Astrocyte of the spinal cord (primary cell): ENCODE measurements at regions not wholly inside any gene's neighbourhood (a gene's known extent, or its start where the extent isn't known, plus 50 kb on each side); places are given as distances from the start of the nearest gene placed in this dataset.

Experiments used
- DNase-seq: peaks from one replicate; pipeline ENCODE4 v3.0.0; 2011; ENCODE audit warnings: low read depth, low spot score
- H3K4me3 ChIP-seq: 2 replicates; pipeline ENCODE4 v1.5.1; 2011; ENCODE audit warnings: low read depth, mild to moderate bottlenecking, low read length, moderate library complexity
- CTCF ChIP-seq: IDR thresholded peaks from 2 replicates; pipeline ENCODE4 v1.5.1; 2012; ENCODE audit warnings: low read depth, mild to moderate bottlenecking, low read length, inconsistent platforms
- in situ Hi-C: cut with HindIII; loops from 2 replicates; pipeline ENCODE4 v1.10.0; 2017; ENCODE audit warnings: low sequenced_read_pairs

DNA sequence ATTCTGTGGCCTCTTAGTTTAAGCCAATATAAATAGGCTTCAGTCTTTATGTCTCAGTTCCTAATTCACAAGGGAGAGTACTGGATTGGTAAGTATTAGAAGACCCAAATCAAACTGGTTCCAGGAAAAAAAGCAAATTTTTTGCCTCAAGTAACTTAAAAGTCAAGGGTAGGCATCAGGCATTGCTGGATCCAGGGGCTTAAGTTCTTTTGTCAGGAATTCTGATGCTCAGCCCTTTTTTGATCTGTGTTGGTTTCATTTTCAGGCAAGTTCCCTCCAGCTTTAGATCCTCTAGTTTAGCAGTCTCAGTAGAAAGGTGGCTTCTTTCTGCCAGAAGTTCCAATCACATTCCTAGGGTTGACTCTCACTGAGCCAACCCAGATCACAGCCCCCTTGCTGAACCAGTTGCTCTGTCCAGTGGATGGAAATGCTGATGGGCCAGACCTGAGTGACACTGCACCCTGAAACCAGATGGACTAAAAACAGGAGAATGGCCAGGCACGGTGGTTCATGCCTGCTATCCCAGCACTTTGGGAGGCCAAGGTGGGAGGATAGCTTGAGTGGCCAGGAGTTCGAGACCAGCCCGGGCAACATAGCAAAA, 253.5 kb downstream of the SHQ1 start:
- no peak for TF ChIP-seq CTCF
- no peak for DNase-seq
- H3K4me3 ChIP-seq = no peak overlapping the region
- in situ Hi-C loops = no loop called here

DNA sequence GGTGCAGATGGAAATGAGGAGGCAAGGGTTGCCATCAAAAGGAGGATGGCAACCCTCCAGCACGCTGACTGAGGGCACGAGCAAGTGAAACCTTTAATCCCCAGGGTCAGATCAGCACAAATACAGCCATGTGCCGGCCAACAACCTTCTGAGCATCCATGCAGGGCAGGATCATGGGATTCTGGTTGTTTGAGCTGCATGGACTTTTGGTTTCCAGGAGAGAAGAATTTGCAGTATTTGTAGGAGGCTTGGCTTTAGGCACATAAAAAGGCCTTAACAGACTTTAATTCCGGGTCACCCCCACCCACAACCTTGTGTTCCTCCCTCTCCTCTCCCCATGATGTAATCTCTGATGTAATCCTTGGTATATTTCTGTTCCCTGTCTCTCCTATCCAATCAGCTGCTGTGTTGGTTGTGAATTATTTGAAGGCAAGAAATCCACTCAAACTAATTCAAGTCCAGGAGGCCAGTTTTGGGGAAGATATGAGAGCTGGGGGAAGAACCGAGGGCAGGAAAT, 254.3 kb downstream of the SHQ1 start:
- H3K4me3 ChIP-seq = no peak overlapping the region
- in situ Hi-C loops = no loop called here
- peak; percentile 12 for DNase-seq
- no peak for TF ChIP-seq CTCF

- no peak for TF ChIP-seq CTCF
- DNase-seq = peak; percentile 82
- no peak overlapping the region for H3K4me3 ChIP-seq
- in situ Hi-C loops = no loop called here
These were observed 256.5 kb downstream of the SHQ1 start for GRCh38 chr3:72591522-72592421.

DNA sequence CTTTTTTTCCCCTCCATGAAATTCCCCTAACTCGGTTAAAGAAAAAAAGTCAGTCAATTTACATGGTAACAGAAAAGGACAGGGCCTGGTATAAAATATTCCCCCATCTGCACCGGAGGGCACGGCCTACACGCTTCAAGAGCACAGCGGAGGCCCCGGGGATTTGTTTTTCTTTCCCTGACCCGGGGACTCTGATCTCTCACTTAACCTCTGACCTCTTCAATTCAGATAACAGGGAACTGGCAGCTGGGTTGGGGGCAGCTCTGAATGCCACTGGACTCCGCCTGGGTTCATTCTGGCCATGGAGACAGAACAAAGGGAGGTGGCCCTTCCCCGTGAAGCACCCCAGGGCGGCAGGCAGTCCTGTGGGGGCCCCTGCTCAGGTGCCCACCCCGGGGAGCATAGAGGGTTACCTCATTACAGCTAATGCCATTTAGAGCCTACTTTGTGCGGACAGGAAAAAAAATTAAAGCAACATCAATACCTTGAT, 257.5 kb downstream of the SHQ1 start:
- in situ Hi-C loops = no loop called here
- TF ChIP-seq CTCF = no peak
- DNase-seq = no peak
- no peak overlapping the region for H3K4me3 ChIP-seq

DNA sequence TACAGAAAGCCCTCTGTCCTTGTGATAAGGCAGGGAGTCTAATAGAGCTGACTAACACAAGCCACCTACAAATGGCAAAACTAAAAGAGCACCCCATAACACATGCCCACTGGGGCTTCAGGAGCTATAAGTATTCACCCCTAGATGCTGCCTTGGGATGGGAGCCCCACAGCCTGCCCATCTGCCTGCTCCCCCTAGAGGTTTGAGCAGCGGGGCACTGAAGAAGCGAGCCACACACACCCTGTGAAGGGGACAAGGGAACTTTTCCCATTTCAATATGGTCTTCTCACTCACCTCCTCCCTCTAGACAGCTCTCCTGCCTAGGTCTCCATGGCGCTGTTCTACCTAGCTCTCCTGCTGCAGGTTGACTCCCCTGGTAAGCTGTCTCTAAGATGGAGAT, 261.0 kb downstream of the SHQ1 start:
- no peak for DNase-seq
- in situ Hi-C loops = no loop called here
- TF ChIP-seq CTCF = no peak
- H3K4me3 ChIP-seq = no peak overlapping the region

DNA sequence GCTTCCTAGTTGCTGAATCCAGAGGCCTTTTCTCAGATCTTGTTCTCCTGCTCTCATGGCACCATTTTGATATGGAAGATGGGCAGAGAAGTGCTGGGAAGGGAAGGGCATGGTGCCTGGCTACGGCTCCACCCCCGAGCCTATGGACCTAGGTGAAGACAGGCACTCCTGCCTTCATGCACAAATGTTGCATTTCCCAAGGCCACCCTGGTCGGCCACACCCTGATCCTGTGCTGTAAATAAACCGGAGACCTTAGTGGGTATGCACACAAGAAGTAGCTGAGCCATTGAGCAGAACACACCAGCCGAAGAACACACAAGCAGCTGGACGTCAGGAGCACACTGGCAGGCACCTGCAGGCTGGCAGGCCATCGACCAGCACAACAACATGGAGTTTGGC, 261.6 kb downstream of the SHQ1 start:
- no peak for DNase-seq
- H3K4me3 ChIP-seq = no peak overlapping the region
- no peak for TF ChIP-seq CTCF
- in situ Hi-C loops = no loop called here
